ENCODE measurements at regions not wholly inside any gene's neighbourhood (a gene's known extent, or its start where the extent isn't known, plus 50 kb on each side); places are given as distances from the start of the nearest gene placed in this dataset.

GRCh38 chr21:28743723-28744122 lies 249.0 kb downstream of the LTN1 start:
- DNase-seq (ENCODE audit: extremely low read depth, insufficient read length), result no peak
- Histone ChIP-seq H3K36me3 (ENCODE audit: control insufficient read depth, insufficient read depth, low read length) (no peaks in the 10 kb centered on the region), H3K27me3 (replicated peaks; ENCODE audit: control insufficient read depth, insufficient read depth, low read length) (no peaks in the 10 kb centered on the region), H3K4me3 (replicated peaks; ENCODE audit: low read depth, low read length) (no peak overlapping the region)
- no peak for TF ChIP-seq CTCF (IDR thresholded peaks at IDR 0.05; ENCODE audit: insufficient read depth, low read length, poor library complexity, severe bottlenecking)

- Histone ChIP-seq H3K27me3 (replicated peaks; ENCODE audit: control insufficient read depth, insufficient read depth, low read length) (no peaks in the 10 kb centered on the region), H3K4me3 (replicated peaks; ENCODE audit: low read depth, low read length) (no peak overlapping the region), H3K36me3 (ENCODE audit: control insufficient read depth, insufficient read depth, low read length) (no peaks in the 10 kb centered on the region)
- TF ChIP-seq CTCF (IDR thresholded peaks at IDR 0.05; ENCODE audit: insufficient read depth, low read length, poor library complexity, severe bottlenecking), result no peak
- DNase-seq (ENCODE audit: extremely low read depth, insufficient read length), result no peak
Measured at GRCh38 chr21:28742527-28742926, 250.2 kb downstream of the LTN1 start.

GRCh38 chr21:28740125-28740524 lies 252.6 kb downstream of the LTN1 start:
- Histone ChIP-seq H3K36me3 (ENCODE audit: control insufficient read depth, insufficient read depth, low read length) (no peaks in the 10 kb centered on the region), H3K27me3 (replicated peaks; ENCODE audit: control insufficient read depth, insufficient read depth, low read length) (no peaks in the 10 kb centered on the region), H3K4me3 (replicated peaks; ENCODE audit: low read depth, low read length) (no peak overlapping the region)
- no peak for DNase-seq (ENCODE audit: extremely low read depth, insufficient read length)
- TF ChIP-seq CTCF (IDR thresholded peaks at IDR 0.05; ENCODE audit: insufficient read depth, low read length, poor library complexity, severe bottlenecking), result no peak

- Histone ChIP-seq H3K27me3 (replicated peaks; ENCODE audit: control insufficient read depth, insufficient read depth, low read length) (no peaks in the 10 kb centered on the region), H3K36me3 (ENCODE audit: control insufficient read depth, insufficient read depth, low read length) (no peaks in the 10 kb centered on the region), H3K4me3 (replicated peaks; ENCODE audit: low read depth, low read length) (no peak overlapping the region)
- DNase-seq (ENCODE audit: extremely low read depth, insufficient read length), result no peak
- TF ChIP-seq CTCF (IDR thresholded peaks at IDR 0.05; ENCODE audit: insufficient read depth, low read length, poor library complexity, severe bottlenecking), result no peak
Measured at GRCh38 chr21:28738882-28739281, 253.8 kb downstream of the LTN1 start.

GRCh38 chr21:28738420-28738704 lies 254.3 kb downstream of the LTN1 start:
- no peak for TF ChIP-seq CTCF (IDR thresholded peaks at IDR 0.05; ENCODE audit: insufficient read depth, low read length, poor library complexity, severe bottlenecking)
- no peak for DNase-seq (ENCODE audit: extremely low read depth, insufficient read length)
- H3K4me3 ChIP-seq (replicated peaks; ENCODE audit: low read depth, low read length), result no peak overlapping the region
- no peaks in the 10 kb centered on the region for H3K36me3 ChIP-seq (ENCODE audit: control insufficient read depth, insufficient read depth, low read length)
- H3K27me3 ChIP-seq (replicated peaks; ENCODE audit: control insufficient read depth, insufficient read depth, low read length), result no peaks in the 10 kb centered on the region

- no peak for TF ChIP-seq CTCF (IDR thresholded peaks at IDR 0.05; ENCODE audit: insufficient read depth, low read length, poor library complexity, severe bottlenecking)
- Histone ChIP-seq H3K27me3 (replicated peaks; ENCODE audit: control insufficient read depth, insufficient read depth, low read length) (no peaks in the 10 kb centered on the region), H3K36me3 (ENCODE audit: control insufficient read depth, insufficient read depth, low read length) (no peaks in the 10 kb centered on the region), H3K4me3 (replicated peaks; ENCODE audit: low read depth, low read length) (no peak overlapping the region)
- DNase-seq (ENCODE audit: extremely low read depth, insufficient read length), result no peak
Measured at GRCh38 chr21:28737674-28738419, 254.8 kb downstream of the LTN1 start.
